ENCODE measurements at regions not wholly inside any gene's neighbourhood (a gene's known extent, or its start where the extent isn't known, plus 50 kb on each side); places are given as distances from the start of the nearest gene placed in this dataset.

- no peak for DNase-seq (ENCODE audit: low read depth in 2 of 2)
Observed at GRCh38 chr2:225980372-225980771, 580.9 kb downstream of the NYAP2 start.

DNA sequence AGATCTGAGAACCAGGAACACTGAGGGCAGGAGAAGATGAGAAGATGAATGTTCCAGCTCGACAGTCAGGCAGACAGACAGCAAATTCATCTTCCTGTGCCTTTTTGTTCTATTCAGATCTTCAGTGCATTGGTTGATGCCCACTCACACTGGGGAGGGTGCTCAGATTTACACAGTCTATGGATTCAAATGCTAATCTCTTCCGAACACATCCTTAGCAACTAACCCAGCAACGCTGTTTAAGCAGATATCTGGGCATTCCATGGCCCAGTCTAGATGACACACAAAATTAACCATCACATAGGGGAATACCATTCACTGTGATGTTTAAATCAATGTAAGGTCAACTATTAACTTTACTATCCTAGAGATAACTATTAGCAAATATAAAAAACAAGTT, 571.9 kb downstream of the NYAP2 start:
- no peak for DNase-seq (ENCODE audit: low read depth in 2 of 2)

DNA sequence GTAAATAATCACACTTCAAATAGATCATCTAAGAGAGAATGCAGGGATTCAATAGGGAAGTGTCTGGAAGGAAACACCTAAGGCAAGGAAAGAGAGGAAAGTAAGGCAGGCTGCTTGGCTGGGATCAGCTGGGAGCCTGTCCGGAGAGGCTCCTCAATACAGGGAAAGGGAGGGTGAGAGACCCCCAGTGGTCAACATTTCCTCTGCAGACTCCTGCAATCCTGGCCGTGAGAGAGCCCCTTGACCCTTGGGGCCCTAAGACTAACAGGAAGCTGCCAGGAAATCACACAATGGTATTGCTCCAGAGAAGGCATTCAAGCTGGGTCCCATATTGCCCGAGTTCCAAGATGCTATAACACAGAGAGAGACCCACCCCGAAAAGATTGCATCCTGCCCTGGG, 549.4 kb downstream of the NYAP2 start:
- DNase-seq (ENCODE audit: low read depth in 2 of 2) = no peak

- no peak for DNase-seq (ENCODE audit: low read depth in 2 of 2)
Observed at GRCh38 chr2:225938991-225939390, 539.5 kb downstream of the NYAP2 start.

DNA sequence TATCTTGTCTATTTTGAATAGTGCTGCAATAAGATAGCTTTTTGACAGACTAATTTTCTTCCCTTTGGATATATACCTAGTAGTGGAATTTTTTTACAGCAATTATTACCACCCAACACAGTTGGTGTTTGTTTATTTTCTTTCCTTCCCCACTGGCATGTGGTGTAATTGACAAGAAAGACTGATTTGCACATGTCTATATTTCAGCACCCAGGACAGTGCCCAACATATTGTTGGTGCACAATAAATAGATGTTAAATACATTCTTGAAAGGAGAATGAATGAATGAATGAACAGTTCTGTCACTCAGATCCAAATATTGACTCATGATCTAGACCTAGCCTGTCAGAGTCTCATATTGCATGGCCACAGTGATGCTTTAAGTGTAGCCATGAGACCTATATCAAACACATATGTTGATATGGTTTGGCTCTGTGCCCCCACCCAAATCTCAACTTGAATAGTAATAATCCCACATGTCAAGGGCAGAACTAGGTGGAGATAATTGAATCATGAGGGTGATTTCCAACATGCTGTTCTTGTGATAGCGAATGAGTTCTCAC, 538.2 kb downstream of the NYAP2 start:
- no peak for DNase-seq (ENCODE audit: low read depth in 2 of 2)

GRCh38 chr2:225932811-225933413, 533.4 kb downstream of the NYAP2 start:
- DNase-seq (ENCODE audit: low read depth in 2 of 2) = no peak

- DNase-seq (ENCODE audit: low read depth in 2 of 2) = no peak
Observed at GRCh38 chr2:225930687-225931086, 531.2 kb downstream of the NYAP2 start.

DNA sequence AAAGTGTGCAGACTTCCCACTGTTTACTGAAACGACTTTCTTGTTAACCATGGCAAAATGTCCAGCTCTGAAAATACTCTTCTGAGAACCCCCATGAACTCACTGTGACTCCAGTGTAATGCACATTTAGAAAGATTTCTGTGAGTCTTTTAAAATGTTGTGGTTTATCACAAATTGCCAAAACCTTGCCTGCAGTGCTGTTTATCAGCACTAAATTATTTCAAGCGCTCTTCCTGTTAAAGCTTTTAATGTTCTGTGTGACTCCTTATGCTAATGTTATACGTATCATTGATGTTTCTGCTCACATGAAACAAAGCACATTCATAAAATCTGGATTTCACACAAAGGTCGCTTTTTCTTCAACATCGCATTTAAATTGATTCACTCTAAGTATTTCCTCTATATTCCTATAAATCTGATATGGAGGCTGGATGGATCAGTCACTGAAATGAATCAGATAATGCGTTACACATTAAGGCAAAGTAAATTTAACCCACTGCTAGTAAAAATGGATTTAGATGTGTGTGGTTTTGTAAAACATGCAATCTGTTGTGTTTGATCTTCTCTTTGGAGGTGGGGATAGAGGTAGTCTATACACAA, 521.2 kb downstream of the NYAP2 start:
- no peak for DNase-seq (ENCODE audit: low read depth in 2 of 2)

DNA sequence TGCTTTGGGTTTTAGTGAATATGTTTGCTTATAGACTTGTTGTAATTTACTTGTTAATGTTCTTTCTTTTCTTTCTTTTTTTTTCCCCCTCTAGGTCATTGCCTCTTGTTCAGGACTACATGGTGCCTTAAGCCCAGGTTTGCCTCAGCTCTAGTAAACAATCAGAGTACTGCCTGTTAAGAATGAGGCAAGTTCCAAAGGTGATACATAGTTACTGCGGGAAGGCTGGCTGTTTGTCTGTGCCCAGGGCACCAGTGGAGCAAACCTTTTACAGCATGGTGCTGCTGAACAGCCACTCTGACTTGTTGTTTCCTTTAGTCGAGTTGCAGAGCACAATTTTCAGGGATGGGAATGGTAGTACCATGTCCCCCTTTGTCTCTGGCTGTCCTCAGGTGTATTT, 517.2 kb downstream of the NYAP2 start:
- DNase-seq (ENCODE audit: low read depth in 2 of 2) = no peak

- DNase-seq (ENCODE audit: low read depth in 2 of 2) = no peak
Observed at GRCh38 chr2:225911019-225911418, 511.5 kb downstream of the NYAP2 start.

DNA sequence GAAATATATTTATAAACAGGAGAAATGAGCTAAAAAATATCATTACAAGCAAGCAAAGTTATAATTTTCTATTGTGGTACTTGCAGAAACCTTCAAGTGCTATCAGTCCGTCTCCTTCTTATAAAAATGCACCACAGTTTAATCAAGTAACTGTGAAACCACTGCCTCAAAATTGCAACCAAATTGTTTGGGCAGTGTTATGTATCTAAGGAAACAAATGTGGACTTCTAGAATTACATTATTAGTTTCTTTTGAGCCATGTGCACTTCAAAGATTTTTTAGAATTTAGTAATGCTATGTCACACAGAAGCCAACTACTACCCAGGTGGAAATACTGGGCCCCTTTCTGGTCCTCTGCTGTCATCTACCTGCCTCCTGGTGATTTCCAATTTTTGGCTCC, 495.6 kb downstream of the NYAP2 start:
- no peak for DNase-seq (ENCODE audit: low read depth in 2 of 2)

DNA sequence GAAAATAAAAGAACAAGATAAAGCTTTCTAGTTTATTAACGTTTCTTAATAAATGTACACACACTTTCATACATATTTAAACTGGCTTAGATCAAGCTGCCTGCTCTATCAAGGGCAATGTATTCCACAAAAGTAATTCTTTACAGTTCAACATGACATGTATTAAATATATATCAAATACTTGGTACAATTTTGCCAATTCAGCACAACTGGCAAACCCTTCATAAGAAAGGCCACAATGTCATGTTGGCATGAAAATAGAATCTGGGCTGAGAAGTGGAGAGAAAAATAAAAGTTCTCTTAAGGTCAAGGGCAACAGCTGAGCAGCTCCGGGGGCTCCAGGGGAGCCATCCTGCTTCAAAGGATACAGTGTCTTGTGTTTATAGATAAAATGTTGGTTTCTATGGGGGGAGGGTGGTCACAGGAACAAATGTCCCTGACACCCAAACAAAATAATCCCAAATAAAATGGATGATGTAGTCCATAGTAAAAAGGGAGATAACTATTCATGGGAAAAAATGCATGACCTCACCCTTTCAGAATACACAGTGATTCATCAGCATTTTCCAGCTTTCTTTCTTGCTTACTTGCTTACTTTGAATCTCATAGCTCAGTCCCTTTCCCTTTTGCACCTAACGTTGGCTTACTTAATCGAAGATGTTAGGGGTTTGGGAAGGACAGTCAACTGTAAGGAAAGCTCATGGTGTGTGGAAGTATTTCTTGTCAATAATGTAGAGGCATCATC, 494.9 kb downstream of the NYAP2 start:
- no peak for DNase-seq (ENCODE audit: low read depth in 2 of 2)

DNA sequence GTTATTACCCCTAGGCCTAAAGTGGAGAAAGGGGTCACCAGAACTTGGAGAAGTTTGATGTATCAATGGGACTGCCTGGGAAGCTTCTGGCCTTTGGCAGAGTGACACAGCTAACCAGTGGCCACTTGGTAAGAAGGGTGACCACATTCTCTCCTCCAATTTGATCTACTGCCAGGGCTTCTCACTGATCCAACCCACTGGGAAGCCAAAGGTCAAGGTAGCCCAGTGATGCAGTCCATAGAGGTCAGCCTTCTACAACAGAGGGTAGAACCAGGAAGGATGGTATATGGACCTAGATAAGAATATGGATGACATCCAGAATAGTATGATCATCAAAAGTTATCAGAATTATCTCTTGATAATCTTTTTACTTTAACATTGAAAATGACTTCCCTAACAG, 493.6 kb downstream of the NYAP2 start:
- no peak for DNase-seq (ENCODE audit: low read depth in 2 of 2)

- DNase-seq (ENCODE audit: low read depth in 2 of 2) = no peak
Observed at GRCh38 chr2:225891771-225892170, 492.3 kb downstream of the NYAP2 start.

GRCh38 chr2:225891013-225891412, 491.5 kb downstream of the NYAP2 start:
- DNase-seq (ENCODE audit: low read depth in 2 of 2) = no peak

- DNase-seq (ENCODE audit: low read depth in 2 of 2) = no peak
Observed at GRCh38 chr2:225889452-225889851, 489.9 kb downstream of the NYAP2 start.

- DNase-seq (ENCODE audit: low read depth in 2 of 2) = no peak
Observed at GRCh38 chr2:225867071-225867470, 467.6 kb downstream of the NYAP2 start.

- no peak for DNase-seq (ENCODE audit: low read depth in 2 of 2)
Observed at GRCh38 chr2:225865468-225865867, 466.0 kb downstream of the NYAP2 start.

DNA sequence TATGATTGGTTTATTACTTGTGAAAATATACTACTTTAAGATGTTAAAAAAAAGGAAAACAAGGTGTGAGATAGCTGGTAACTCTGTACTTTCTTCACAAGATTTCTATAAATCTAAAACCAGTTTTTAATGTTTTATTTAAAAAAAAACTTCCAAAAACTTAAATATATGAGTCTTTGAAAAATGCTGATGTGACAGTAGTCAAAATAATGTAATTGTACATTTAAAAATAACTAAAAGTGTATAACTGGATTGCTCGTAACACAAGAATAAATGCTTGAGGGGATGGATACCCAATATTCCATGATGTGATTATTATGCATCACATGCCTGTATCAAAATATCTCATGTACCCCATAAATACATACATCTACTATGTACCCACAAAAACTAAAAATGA, 464.9 kb downstream of the NYAP2 start:
- DNase-seq (ENCODE audit: low read depth in 2 of 2) = no peak

GRCh38 chr2:225842939-225843338, 443.4 kb downstream of the NYAP2 start:
- DNase-seq (ENCODE audit: low read depth in 2 of 2) = no peak

DNA sequence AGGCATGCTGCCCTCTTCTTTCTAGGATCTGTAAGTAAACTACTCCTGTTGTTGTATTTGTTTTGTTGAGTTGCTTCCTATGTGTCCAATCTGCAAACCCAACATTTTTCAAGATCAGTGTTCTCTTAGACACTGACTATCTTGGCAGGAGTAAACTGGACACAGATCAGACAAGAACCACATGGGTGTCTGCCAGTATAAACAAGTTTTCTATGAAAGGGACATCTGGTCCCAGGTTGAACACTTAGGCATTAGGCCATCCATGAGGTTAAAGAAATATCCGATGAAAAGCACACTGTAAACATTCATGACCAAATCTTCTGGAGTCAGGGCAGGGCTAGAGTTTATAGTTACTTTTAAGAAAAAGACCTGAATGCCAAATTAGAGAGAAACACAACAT, 441.8 kb downstream of the NYAP2 start:
- DNase-seq (ENCODE audit: low read depth in 2 of 2) = no peak

GRCh38 chr2:225837328-225837727, 437.8 kb downstream of the NYAP2 start:
- no peak for DNase-seq (ENCODE audit: low read depth in 2 of 2)

Data from stimulated activated CD4-positive, alpha-beta T cell treated with anti-CD3 and anti-CD28 coated beads, Interleukin-12 subunit alpha, Interleukin-12 subunit beta, amount 100 ng/mL, for 24 hours (primary cell).